Left hindlimb (tissue), 1 donor: ENCODE measurements at regions not wholly inside any gene's neighbourhood (a gene's known extent, or its start where the extent isn't known, plus 50 kb on each side); places are given as distances from the start of the nearest gene placed in this dataset.

ENCODE experiments used
- DNase-seq: peaks from one replicate; pipeline ENCODE4 v3.0.0-alpha.2; 2018

DNA sequence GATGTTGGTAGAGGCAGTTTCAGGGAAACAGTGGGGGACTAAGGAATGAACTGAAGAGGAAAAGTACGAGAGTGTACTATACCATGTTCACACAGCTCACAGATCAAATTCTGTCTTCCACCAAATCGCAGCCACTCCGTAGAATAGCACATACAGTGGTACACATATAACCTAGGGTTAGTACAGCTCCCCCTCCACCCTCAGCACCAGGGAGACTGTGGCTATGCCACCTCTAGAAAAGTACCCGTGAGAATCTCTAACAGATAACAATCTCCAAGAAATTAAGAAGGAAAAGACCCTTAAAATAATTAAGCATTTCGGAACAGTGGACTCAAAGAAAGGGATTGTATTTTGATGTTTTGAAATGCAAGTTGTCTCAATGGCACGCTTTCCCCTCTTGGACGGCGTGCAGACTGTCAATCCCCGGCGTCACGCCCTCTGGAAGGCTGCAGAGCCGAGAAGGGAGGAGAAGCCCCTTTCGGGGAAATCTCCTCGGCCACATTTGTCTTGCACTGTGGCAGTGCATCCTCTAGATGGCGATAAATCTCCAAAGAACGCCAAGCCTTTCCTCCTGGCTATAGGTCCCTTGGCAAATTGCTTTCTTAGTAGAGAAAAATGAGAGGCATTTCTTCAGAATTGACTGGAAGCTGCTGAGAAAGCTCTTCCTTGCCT, 345.0 kb downstream of the REEP3 start:
- peak; percentile 73 for DNase-seq

DNA sequence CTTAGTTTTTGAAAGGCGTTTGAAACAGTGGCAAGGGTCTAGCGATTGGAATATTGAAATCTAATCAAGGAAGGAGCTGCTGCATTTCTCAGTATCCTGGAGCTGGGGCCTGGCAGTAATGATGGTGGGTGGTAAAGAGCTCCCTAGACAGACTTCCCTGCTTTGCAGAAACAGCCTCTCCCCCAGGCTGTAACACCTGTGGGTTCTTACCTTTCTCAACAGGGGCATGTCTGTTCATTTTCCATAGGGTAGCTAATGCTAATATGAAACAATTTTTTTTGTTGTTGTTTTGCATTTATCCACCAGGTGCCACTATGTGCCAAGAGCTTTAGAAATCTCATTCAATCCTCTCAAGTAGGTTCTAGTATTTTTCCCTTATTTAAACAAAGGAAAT, 345.5 kb downstream of the REEP3 start:
- no peak for DNase-seq

- DNase-seq: no peak
Measured at GRCh38 chr10:63878428-63878827, 357.2 kb downstream of the REEP3 start.

DNA sequence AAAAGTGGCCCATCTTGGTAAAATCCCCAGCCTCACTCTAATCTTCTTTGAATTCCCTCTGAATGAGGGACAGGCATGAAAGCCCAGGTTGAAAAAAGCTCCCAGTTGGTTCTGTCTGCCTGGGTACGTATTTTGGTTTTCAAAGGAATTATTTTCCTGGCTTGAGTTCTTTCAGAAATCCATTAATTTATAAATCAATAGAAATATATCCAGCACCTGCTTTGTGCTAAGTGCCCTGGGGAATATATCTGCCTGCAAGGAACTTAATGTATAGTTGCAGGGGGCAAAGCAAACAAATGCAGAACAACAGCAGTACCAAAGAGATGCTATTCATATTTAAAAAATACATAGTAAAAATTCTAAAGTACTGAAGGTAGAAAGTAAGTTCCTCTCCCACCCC, 362.7 kb downstream of the REEP3 start:
- no peak for DNase-seq

DNA sequence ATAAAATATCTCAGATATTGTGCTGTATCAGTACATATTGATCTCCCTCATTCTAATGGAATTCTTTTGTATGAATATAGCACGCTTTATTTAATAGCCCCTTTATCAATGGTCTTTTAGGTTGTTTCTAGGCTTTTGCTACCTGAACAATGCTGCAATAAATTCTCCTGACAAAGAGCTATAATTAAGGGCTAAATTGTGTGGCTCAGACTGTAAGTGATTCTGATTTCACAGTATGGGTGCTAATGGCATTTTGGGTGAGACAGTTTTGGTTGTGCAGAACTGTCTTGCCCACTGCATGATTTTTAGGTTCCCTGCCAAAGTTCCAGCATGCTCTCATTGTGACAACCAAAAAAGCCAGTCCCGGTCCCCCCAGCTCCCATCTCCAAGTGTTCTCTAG, 363.2 kb downstream of the REEP3 start:
- DNase-seq: no peak

DNA sequence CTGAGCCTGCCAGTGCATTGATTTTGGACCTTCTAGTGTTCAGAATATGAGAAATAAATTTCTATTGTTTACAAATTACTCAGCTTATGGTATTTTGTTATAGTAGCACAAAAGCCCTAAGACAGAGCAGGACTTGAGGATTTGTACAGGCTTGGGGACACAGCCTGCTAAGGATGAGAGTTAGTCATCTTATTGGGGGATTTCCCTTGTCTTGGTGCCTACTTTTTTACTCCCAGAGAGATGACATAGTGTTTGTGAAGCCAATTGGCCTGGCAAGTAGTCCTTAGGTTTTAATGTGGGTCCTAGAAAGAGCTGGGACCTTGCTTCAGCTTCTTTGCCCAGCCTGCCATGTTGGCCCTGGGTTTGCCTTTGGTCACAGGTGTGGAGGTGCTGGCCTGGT, 364.0 kb downstream of the REEP3 start:
- no peak for DNase-seq

GRCh38 chr10:63886281-63887022, 365.3 kb downstream of the REEP3 start:
- DNase-seq: no peak

DNA sequence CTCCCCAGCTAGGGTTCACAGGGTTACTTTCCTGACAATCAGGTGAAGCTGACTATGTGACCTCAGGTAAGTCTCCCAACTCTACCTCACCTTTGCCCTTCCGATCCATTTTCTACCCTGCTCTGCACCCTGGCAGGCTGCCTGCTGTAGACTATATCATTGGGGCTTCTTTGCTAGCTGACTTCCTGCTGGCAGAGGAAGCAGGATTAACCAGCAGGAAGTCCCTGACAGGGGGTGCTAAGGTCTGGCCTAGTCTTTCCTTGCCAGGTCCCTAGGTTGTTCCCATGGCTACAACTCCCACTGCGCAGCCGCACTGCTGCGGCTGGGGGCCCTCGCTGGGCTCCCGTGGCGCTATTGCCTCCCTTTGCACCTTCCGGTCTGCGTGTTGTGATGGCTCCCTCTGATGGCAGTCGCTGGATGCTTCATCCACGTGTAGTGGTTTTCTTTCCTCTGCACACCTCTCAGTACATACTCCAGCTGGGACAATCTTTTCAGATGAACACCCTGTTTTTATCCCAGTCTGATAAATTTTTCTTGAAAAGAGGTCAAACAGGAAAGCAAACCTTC, 365.9 kb downstream of the REEP3 start:
- no peak for DNase-seq

- no peak for DNase-seq
Measured at GRCh38 chr10:63887600-63888370, 366.6 kb downstream of the REEP3 start.

DNA sequence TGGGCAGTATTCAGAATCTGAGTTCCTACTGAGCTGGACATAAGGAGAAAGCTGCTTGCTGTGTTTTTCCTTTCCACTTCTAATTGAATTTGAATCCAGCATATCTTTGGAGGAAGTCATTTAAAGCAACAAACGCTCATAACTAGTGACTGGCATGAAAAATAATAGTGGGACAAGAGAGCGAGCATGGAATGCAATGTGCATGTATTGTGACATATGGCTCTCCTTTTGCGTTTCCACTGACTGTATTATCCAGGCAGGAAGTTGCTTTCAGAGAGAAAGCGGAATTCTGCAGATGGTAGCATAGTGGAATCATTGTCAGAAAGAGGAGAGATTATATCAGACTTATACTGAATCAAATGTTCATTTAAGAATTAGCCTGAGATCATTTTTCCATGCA, 368.6 kb downstream of the REEP3 start:
- no peak for DNase-seq

GRCh38 chr10:63896992-63897391, 375.8 kb downstream of the REEP3 start:
- DNase-seq: no peak

DNA sequence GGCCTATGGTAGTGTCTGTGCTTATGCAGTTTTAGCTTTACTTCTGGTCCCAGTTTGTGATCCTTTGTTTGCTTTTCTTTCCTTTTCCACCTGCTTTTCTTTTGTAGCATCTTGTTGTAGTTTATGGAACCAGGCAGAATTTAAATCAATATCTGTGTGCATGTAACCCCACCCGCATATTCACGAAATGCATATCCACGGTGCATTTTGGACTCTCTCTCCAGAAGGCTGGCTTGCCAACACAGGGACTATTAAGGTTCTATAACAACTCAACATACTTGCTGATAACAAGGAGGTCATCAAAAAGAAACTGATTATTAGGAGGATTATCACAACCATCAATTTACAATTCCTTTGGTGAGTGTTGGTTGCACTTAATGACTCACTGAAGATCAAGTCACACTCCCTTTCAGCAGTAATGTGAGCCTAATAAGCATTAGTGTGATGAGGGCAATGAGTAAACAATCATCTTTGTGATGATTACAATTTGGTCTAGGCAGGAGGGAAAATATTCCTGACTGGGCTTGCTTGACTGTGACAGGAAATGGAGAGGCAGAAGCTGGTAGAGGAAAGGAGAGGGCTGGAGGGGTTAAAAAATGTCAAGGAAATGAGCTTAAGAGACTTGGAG, 378.6 kb downstream of the REEP3 start:
- no peak for DNase-seq

DNA sequence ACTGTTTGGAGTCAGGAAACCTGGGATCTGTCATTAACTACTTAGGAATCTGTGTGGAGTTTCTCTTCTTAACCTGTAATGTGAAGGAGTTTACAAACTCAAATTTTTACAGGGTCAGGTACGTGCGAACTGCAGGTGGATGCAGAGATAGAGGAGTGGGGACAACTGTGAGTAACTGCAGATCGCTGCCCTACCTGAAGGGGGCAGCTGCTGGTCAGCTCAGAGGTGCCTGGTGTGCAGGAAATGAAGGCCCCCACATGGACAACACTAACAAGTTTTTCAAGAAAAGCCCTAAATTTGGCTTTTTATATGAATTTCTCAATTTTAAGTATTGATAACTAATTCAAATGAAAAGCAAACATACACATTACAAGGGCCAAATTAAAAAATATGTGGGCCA, 380.0 kb downstream of the REEP3 start:
- no peak for DNase-seq

DNA sequence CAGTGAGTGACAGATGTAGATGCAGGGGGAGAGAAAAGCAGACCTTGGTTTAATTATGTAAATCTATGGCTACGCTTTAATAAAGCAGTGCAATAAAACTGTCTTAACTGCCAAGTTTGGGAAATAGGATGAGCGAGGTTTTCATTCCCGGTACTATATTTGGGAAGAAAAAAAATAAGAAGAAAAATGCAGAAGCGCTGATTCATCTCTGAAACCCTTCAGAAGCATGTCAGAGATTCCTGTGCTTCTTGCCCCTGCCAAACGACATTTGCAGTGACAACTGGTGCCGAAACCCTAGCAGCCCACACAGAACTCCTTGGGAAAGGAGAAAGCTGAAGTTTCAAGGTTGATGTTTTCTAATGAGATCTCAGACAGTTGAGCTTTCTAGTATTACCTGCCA, 380.7 kb downstream of the REEP3 start:
- no peak for DNase-seq

- DNase-seq: no peak
Measured at GRCh38 chr10:63910806-63911205, 389.6 kb downstream of the REEP3 start.

GRCh38 chr10:63915240-63915639, 394.0 kb downstream of the REEP3 start:
- DNase-seq: no peak

GRCh38 chr10:63917363-63917762, 396.2 kb downstream of the REEP3 start:
- DNase-seq: no peak

DNA sequence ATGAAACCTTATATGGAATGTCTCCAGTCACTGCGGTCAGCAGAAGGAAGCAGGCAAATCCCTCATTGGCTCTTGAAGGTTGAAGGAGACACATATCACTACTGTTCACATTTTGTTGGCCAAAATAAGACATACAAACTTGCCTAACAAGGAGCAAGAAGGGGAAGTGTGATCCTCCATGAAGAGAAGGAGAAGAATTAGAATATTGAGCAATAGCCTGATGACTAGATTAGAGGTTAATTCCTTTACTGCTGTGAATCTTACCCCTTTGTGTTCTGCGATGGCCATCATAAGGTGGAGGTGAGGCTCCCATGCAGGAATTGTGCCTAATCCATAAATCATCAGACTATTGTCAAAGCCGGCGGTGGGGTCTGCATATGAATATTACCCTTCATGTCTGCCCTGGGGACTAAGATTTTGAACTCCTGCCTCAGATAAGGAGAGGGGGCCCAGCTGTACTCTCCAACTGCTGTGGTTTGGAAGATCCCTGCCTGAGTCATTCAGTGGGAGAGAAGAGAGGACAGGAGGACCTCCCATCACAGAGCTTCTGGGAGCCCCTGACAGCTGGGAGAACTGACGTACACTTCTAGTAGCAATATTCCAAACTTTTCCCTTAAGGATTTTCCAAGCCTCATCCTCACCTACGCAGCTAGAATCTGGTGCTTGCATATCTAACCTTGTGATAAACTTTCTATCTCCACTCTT, 398.5 kb downstream of the REEP3 start:
- DNase-seq: no peak

DNA sequence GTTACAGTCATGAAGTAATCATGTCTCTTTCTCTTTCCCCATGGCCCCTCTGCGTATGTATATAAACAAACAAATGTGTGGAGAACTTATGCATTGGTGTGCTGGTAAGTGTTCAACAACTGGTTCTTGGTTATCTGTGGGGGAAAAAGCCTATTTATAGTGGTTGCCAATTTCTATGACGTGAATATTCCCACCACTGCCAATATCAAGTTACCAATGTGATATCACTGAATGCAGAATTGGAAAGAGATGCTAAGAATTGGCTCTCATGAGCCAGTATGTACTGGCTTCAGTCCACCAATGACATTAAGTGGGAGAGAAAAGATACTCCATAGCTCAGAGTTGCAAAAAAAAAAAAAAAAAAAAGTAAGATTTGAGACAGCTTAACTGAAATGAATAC, 399.7 kb downstream of the REEP3 start:
- DNase-seq: no peak

DNA sequence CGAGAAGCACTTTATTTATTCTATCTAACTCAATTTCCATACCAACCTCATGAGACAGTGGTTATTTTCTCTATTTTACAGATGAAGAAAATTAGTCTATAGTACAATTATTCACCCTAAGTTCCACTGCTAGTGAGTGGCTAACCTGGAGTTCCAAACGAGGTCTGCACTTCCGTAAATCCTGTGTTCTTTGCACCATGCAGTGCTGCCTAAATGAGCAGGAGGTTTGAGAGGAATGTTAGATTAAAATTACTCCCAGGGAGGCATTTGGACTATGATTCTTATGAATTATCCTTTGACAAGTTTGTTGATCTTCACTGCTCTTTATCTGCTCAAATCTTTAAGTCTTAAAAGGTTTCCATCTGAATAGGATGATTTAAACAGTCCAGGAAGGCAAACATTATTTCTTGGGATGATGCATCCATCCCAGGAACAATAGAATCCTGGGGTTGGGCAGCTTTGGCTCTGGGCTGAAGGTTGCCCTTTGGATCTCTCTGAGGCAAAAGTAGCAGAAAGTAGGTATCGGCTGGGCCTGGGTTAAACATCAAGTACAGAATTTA, 400.8 kb downstream of the REEP3 start:
- no peak for DNase-seq

DNA sequence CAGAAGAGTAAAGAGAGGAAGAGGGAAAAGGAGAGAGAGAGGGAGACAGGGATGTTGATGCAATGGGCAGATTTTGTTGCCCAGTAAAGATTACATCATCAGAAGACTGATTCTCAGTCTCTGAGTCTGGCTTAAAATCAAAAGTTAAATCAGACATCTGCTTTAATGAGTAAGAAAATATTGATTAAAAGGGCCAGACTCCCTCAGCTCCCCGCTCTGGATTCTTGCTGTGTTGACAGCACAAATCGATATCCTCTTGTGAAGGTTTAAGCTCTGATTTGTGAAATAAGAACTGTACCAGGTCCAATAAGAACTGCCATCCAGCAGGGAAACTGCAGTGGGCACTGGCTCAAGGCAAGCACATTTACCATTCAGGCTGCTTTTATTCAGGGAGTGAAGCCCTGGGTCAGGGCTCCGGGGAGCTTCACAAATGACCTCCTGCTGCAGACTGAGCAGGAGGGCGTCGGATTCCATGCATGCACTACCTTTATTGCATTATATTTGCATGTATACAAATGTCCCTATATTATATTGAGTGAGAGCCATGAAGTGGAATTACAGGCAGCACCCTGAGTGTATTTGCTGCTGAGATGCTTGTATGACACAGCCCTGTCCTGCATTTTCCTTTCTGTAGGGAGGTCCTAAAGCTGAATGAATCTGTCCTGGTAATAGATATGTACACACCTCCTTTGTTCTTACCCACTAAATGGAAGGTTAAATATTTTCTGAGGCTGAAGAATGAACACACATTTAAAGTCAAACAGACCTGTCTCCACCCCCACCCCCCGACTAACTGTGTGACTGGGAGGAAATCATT, 401.5 kb downstream of the REEP3 start:
- no peak for DNase-seq
